ENCODE measurements at regions not wholly inside any gene's neighbourhood (a gene's known extent, or its start where the extent isn't known, plus 50 kb on each side); places are given as distances from the start of the nearest gene placed in this dataset.

DNA sequence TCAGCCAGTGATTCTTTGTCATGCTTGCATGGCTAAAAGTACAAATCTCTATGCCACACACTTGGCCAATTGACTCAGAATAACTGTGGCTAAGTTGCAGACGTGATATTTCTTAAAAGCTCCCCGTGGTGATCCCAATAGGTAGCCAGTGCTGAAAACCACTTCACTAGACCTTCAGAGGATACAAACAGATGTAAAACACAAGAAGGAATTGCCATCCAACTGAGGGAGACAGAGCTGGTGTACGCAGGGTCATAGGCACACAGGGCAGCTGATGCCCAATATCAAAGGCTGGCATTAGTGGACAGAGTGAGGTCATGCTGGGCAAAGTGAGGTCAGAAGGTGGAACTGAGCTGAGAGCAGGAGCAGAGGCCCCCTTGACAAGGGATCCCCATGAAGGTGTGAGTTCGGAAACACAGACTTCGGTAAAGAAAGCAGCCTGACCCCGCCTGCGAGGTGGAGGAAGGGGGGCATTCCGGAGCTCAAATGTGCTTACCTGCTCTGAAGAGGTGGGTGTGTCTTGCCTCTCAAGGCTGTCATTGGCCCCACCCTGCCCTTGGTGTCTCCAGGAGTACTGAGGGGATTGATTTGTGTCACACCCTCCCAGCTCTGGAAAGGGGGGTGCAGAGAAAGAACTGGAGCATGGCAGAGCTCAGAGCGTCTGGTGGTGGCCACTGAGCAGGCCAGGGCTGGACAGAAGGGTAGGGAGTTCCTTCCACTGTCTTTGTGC is 344.9 kb upstream of the B3GAT1 start:
- TF ChIP-seq, protein P1, sequence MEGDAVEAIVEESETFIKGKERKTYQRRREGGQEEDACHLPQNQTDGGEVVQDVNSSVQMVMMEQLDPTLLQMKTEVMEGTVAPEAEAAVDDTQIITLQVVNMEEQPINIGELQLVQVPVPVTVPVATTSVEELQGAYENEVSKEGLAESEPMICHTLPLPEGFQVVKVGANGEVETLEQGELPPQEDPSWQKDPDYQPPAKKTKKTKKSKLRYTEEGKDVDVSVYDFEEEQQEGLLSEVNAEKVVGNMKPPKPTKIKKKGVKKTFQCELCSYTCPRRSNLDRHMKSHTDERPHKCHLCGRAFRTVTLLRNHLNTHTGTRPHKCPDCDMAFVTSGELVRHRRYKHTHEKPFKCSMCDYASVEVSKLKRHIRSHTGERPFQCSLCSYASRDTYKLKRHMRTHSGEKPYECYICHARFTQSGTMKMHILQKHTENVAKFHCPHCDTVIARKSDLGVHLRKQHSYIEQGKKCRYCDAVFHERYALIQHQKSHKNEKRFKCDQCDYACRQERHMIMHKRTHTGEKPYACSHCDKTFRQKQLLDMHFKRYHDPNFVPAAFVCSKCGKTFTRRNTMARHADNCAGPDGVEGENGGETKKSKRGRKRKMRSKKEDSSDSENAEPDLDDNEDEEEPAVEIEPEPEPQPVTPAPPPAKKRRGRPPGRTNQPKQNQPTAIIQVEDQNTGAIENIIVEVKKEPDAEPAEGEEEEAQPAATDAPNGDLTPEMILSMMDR (IDR thresholded peaks at IDR 0.05) = no peak
- no peak for TF ChIP-seq POLR2A (IDR thresholded peaks at IDR 0.05)

Measured in thyroid gland (tissue), 4 donors.